GM11168 (cell line): ENCODE measurements at regions not wholly inside any gene's neighbourhood (a gene's known extent, or its start where the extent isn't known, plus 50 kb on each side); places are given as distances from the start of the nearest gene placed in this dataset.
"Not testable (repeated sequence)": the region's sequence is repeated elsewhere in the genome, so short reads cannot be mapped to it uniquely, and the experiment has no call there.

Experiments
- in situ Hi-C: fragments of 300-500 bp; cut with MboI; formaldehyde crosslinking; loops from one replicate; pipeline ENCODE4 v1.12.0; 2022; ENCODE audit warnings: low sequenced_read_pairs; ENCODE audit not compliant: unreplicated experiment

- in situ Hi-C loops: no loop called here
Observed at GRCh38 chr4:79625361-79625760, 217.3 kb upstream of the GK2 start.

GRCh38 chr4:79623021-79623870 is 215.2 kb upstream of the GK2 start:
- in situ Hi-C loops: no loop called here

- in situ Hi-C loops: no loop called here
Observed at GRCh38 chr4:79621061-79621460, 213.0 kb upstream of the GK2 start.

- in situ Hi-C loops: no loop called here
Observed at GRCh38 chr4:79620617-79621016, 212.6 kb upstream of the GK2 start.

GRCh38 chr4:79613269-79613935 is 205.4 kb upstream of the GK2 start:
- in situ Hi-C loops: no loop called here

GRCh38 chr4:79611026-79611425 is 203.0 kb upstream of the GK2 start:
- in situ Hi-C loops: no loop called here

GRCh38 chr4:79609817-79610216 is 201.8 kb upstream of the GK2 start:
- in situ Hi-C loops: no loop called here

GRCh38 chr4:79607979-79608378 is 200.0 kb upstream of the GK2 start:
- in situ Hi-C loops: no loop called here

GRCh38 chr4:79604152-79604551 is 196.1 kb upstream of the GK2 start:
- in situ Hi-C loops: no loop called here

- in situ Hi-C loops: no loop called here
Observed at GRCh38 chr4:79603681-79604080, 195.7 kb upstream of the GK2 start.

- in situ Hi-C loops: no loop called here
Observed at GRCh38 chr4:79599691-79600090, 191.7 kb upstream of the GK2 start.

GRCh38 chr4:79598801-79599200 is 190.8 kb upstream of the GK2 start:
- in situ Hi-C loops: no loop called here

GRCh38 chr4:79598214-79598613 is 190.2 kb upstream of the GK2 start:
- in situ Hi-C loops: no loop called here

GRCh38 chr4:79597266-79597665 is 189.2 kb upstream of the GK2 start:
- in situ Hi-C loops: no loop called here

- in situ Hi-C loops: not testable (repeated sequence)
Observed at GRCh38 chr4:79592218-79592617, 184.2 kb upstream of the GK2 start.

GRCh38 chr4:79588679-79589078 is 180.7 kb upstream of the GK2 start:
- in situ Hi-C loops: no loop called here

- in situ Hi-C loops: not testable (repeated sequence)
Observed at GRCh38 chr4:79587207-79587606, 179.2 kb upstream of the GK2 start.

- in situ Hi-C loops: no loop called here
Observed at GRCh38 chr4:79585834-79586233, 177.8 kb upstream of the GK2 start.

- in situ Hi-C loops: no loop called here
Observed at GRCh38 chr4:79585330-79585729, 177.3 kb upstream of the GK2 start.

- in situ Hi-C loops: no loop called here
Observed at GRCh38 chr4:79584902-79585301, 176.9 kb upstream of the GK2 start.

GRCh38 chr4:79584352-79584751 is 176.3 kb upstream of the GK2 start:
- in situ Hi-C loops: no loop called here

- in situ Hi-C loops: no loop called here
Observed at GRCh38 chr4:79578606-79579005, 170.6 kb upstream of the GK2 start.
